PC-9 (cell line): ENCODE measurements at regions not wholly inside any gene's neighbourhood (a gene's known extent, or its start where the extent isn't known, plus 50 kb on each side); places are given as distances from the start of the nearest gene placed in this dataset.

Source experiments
- BruUV-seq: library from RNA; stranded (reverse); fragments of 400-500 nt; replicated peaks from 2 replicates; lab custom pipeline; 2021; lab: Mats Ljungman, UMichigan
- CTCF ChIA-PET: fragments of 300-600 bp; sonication (Branson Sonifier 250); formaldehyde crosslinking; loops from one replicate; lab custom pipeline; 2022; ENCODE audit warnings: antibody characterized with exemption; lab: Charles Lee
- POLR2A ChIA-PET: fragments of 300-600 bp; sonication (Branson Sonifier 250); formaldehyde crosslinking; loops from one replicate; lab custom pipeline; 2022; ENCODE audit warnings: antibody characterized with exemption; ENCODE audit not compliant: unreplicated experiment; lab: Charles Lee
- DNase-seq, 2 experiments: peaks; one replicate each; pipeline versions ENCODE4 v3.0.0 to v3.0.0-alpha.2; 2015 to 2022; ENCODE audit warnings: mixed read lengths in 1 of 2
- H2AFZ ChIP-seq: fragments of 200-600 bp; sonication (generic); 2 replicates; pipeline ENCODE4 v1.8.1; 2017; ENCODE audit warnings: antibody characterized with exemption
- H3F3A ChIP-seq: fragments of 200-600 bp; sonication (generic); 2 replicates; pipeline ENCODE4 v1.8.1; 2017; ENCODE audit warnings: antibody characterized with exemption, mild to moderate bottlenecking, low read depth; ENCODE audit not compliant: insufficient read depth
- H3K27ac ChIP-seq: fragments of 200-600 bp; sonication (generic); 2 replicates; pipeline ENCODE4 v1.6.1; 2016; ENCODE audit warnings: mixed run types
- H3K27me3 ChIP-seq: fragments of 200-600 bp; sonication (generic); 2 replicates; pipeline ENCODE4 v1.6.1; 2016; ENCODE audit warnings: low read depth, mixed run types; ENCODE audit not compliant: insufficient read depth
- H3K36me3 ChIP-seq: fragments of 200-600 bp; sonication (generic); 2 replicates; pipeline ENCODE4 v1.6.1; 2016; ENCODE audit warnings: low read depth, mixed run types
- H3K4me1 ChIP-seq: fragments of 200-600 bp; sonication (generic); replicated peaks from 2 replicates; pipeline ENCODE4 v1.6.1; 2016; ENCODE audit warnings: mixed run types; ENCODE audit not compliant: insufficient read depth
- H3K4me2 ChIP-seq: fragments of 200-600 bp; sonication (generic); 2 replicates; pipeline ENCODE4 v1.6.1; 2017; ENCODE audit warnings: mixed run types
- H3K4me3 ChIP-seq: fragments of 200-600 bp; sonication (generic); 2 replicates; pipeline ENCODE4 v1.6.1; 2016; ENCODE audit warnings: mixed run types
- H3K79me2 ChIP-seq: fragments of 200-600 bp; sonication (generic); 2 replicates; pipeline ENCODE4 v1.6.1; 2017; ENCODE audit warnings: low read depth, mixed run types
- H3K9me2 ChIP-seq: fragments of 200-600 bp; sonication (generic); 2 replicates; pipeline ENCODE4 v1.8.1; 2017; ENCODE audit warnings: mild to moderate bottlenecking; ENCODE audit not compliant: insufficient read depth
- H3K9me3 ChIP-seq: fragments of 200-600 bp; sonication (generic); 2 replicates; pipeline ENCODE4 v1.8.1; 2016; ENCODE audit warnings: low read depth; ENCODE audit not compliant: insufficient read depth
- H4K20me1 ChIP-seq: fragments of 200-600 bp; sonication (generic); 2 replicates; pipeline ENCODE4 v1.8.1; 2017; ENCODE audit not compliant: insufficient read depth
- CTCF ChIP-seq: fragments of 200-600 bp; sonication (generic); conservative IDR thresholded peaks from 2 replicates; pipeline ENCODE4 v1.6.1; 2017; ENCODE audit warnings: mixed run types, antibody characterized with exemption, mild to moderate bottlenecking, moderate library complexity
- EZH2 ChIP-seq: fragments of 200-600 bp; sonication (generic); IDR thresholded peaks from 2 replicates; pipeline ENCODE4 v1.8.0; 2017; ENCODE audit warnings: antibody characterized with exemption, low read depth
- intact Hi-C: fragments of 100-400 bp; cut with micrococcal nuclease; formaldehyde crosslinking; loops from one replicate; pipeline ENCODE4 v1.10.0; 2022; ENCODE audit not compliant: unreplicated experiment

- H3K4me2 ChIP-seq, result no peak overlapping the region
- H3K79me2 ChIP-seq, result no peaks in the 10 kb centered on the region
- intact Hi-C loops, result no loop called here
- no peaks in the 10 kb centered on the region for H3F3A ChIP-seq
- no peak overlapping the region for H3K27ac ChIP-seq
- H2AFZ ChIP-seq, result no peak overlapping the region
- H3K36me3 ChIP-seq, result no peaks in the 10 kb centered on the region
- ChIA-PET POLR2A (no interaction called here), CTCF (no interaction called here)
- no peaks in the 10 kb centered on the region for H3K9me2 ChIP-seq
- H3K27me3 ChIP-seq, result no peaks in the 10 kb centered on the region
- TF ChIP-seq EZH2 (no peak), CTCF (no peak)
- no peaks in the 10 kb centered on the region for H3K9me3 ChIP-seq
- no TSS peak for BruUV-seq
- H4K20me1 ChIP-seq, result no peaks in the 10 kb centered on the region
- no peaks in the 10 kb centered on the region for H3K4me1 ChIP-seq
- no peak overlapping the region for H3K4me3 ChIP-seq
- no peak for DNase-seq
These were observed 1608.8 kb downstream of the GRIK2 start for GRCh38 chr6:103002282-103002681.

DNA sequence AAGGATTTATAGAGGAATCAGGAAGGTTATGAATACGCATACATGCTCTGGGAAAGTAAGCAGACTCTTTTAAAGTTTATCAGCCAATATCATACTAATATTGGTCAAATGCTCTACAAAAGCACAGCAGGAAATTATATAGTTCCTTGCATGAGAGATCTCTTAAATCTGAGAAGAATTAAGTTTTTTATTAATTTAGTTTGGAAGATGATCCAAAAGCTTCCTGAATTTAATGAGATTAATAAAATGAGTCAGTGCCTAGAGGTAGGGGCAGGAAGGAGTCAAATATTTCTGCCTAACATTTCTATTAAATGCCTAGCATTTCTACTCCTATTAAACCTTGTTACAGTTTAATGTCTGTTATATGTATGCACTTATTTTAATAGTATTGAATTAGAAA lies 1608.2 kb downstream of the GRIK2 start:
- DNase-seq, result no peak

DNA sequence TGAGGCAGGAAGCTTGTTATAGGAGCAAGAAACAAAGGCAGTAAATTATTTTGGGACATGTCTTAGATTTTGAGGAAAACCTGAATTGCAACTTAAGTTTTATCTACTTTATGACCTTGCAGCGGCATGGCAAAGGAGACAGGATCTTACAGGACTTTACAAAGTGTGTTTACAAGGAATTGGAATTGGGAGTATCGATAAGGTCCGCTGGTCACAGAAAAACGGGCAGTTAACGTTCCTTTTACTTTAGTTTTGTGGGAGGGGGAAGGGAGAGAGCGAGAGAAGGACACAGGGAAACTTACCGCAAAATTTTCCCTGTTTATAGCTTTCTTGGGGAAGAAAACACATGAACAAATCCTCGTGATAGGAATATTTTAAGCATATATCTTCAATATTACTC lies 1607.2 kb downstream of the GRIK2 start:
- ChIA-PET POLR2A (no interaction called here), CTCF (no interaction called here)
- H2AFZ ChIP-seq, result peak overlapping the region; percentile 67; the same call in 1 of the 2 replicates
- no peak for DNase-seq
- H3K4me1 ChIP-seq, result no peaks in the 10 kb centered on the region
- no peak overlapping the region for H3K27ac ChIP-seq
- H3F3A ChIP-seq, result no peaks in the 10 kb centered on the region
- H3K9me3 ChIP-seq, result no peaks in the 10 kb centered on the region
- TF ChIP-seq EZH2 (no peak), CTCF (no peak)
- intact Hi-C loops, result no loop called here
- H3K79me2 ChIP-seq, result no peaks in the 10 kb centered on the region
- H3K27me3 ChIP-seq, result no peaks in the 10 kb centered on the region
- no TSS peak for BruUV-seq
- no peak overlapping the region for H3K4me2 ChIP-seq
- H4K20me1 ChIP-seq, result no peaks in the 10 kb centered on the region
- no peaks in the 10 kb centered on the region for H3K36me3 ChIP-seq
- no peaks in the 10 kb centered on the region for H3K9me2 ChIP-seq
- H3K4me3 ChIP-seq, result no peak overlapping the region

More for the DNA sequence above, 1608.2 kb downstream of the GRIK2 start:
- Histone ChIP-seq H3K36me3 (no peaks in the 10 kb centered on the region), H4K20me1 (no peaks in the 10 kb centered on the region), H3K9me3 (no peaks in the 10 kb centered on the region), H3K27me3 (no peaks in the 10 kb centered on the region), H3K4me3 (no peak overlapping the region), H2AFZ (no peak overlapping the region), H3K9me2 (no peaks in the 10 kb centered on the region), H3K79me2 (no peaks in the 10 kb centered on the region), H3K4me2 (no peak overlapping the region), H3K27ac (no peak overlapping the region), H3K4me1 (no peaks in the 10 kb centered on the region), H3F3A (no peaks in the 10 kb centered on the region)
- ChIA-PET POLR2A (no interaction called here), CTCF (no interaction called here)
- intact Hi-C loops, result no loop called here
- BruUV-seq, result no TSS peak
- TF ChIP-seq CTCF (no peak), EZH2 (no peak)
